GM03348 (cell line): ENCODE measurements at regions not wholly inside any gene's neighbourhood (a gene's known extent, or its start where the extent isn't known, plus 50 kb on each side); places are given as distances from the start of the nearest gene placed in this dataset.
A peak's percentile ranks its signal among the peaks of the same experiment; 100 is the strongest.
"Not testable (repeated sequence)": the region's sequence is repeated elsewhere in the genome, so short reads cannot be mapped to it uniquely, and the experiment has no call there.

Source experiments
- DNase-seq: peaks from one replicate; pipeline ENCODE4 v3.0.0; 2012; ENCODE audit warnings: low spot score

- DNase-seq = no peak
Measured at GRCh38 chr2:39929531-39929930, 150.5 kb upstream of the THUMPD2 start.

DNA sequence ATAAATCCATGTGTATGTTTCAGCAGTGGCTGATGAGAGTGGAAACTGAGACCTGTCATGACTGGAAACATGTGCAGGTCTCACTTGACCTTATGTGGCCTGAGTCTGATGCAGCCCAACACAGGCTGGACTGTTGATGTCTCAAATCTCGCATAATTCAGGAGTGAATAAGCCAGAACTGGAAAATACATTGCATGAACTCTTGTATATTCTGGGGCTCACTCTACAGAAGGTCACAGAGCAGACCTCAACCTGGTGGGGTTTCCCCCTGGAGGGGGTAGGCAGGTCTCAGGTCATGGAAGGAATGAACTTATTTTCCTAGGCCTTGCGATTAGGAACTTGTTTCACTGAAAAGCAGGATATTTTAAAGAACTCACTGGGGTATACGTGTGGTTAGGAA is 146.3 kb upstream of the THUMPD2 start:
- DNase-seq = no peak

- no peak for DNase-seq
Measured at GRCh38 chr2:39923455-39923854, 144.4 kb upstream of the THUMPD2 start.

DNA sequence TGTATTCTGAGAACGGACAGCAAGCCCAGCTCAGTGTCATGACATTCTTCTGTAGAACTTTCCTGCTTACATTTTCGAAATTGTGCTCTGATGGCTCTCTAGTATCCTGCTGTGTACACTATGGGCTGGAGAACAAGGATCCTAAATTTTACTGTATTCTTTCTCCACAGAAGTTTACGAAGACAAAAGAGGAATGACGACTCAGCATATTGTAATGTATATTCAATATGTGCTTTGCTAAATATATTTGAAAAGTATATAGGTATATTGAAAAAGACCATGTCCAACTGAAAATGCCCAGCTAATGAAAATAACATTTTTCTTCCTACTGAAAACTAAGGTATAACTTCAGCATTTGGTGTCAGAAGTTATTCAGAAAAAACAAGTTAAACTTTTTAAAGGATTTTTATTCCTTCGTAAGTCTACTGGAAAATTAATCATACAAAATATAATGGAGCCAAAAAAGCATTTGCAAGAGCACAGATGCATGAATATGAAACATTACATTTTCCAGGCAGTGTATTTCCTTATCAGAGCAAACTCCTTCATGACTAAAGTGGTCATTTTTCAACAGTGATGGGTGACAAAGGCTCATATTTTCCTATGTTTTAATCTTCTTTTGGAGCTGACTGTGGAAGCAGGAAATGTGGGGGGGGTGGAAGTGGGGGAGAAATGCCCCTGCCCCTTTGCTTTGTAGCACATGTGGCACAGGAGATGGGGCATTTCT is 143.8 kb upstream of the THUMPD2 start:
- no peak for DNase-seq

DNA sequence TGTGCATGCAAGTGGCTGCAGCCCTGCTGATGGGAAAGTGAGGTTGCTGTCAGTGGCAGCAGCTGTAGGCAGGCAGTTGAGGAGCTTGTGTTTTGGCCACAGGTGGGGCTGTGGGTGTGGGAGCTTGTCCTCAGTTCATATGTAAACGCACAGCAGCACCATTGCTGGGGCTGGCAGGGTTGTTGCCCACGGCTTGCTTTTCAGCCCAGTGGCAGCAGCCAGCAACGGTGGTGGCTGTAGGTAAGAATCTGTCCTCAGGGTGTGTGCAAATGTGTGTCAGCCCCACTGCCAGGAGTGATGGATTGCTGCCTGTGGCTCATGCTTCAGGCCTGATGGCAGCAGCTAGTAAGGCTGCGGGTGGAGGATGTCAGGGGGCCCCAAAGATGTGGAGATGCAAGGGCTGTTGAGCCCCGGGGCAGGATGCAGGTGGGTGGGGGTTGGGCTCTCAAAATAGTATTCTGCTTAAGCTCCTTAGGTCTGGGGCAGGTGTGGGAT is 141.3 kb upstream of the THUMPD2 start:
- DNase-seq = no peak

- no peak for DNase-seq
Measured at GRCh38 chr2:39919511-39920306, 140.7 kb upstream of the THUMPD2 start.

GRCh38 chr2:39918886-39919285 is 139.8 kb upstream of the THUMPD2 start:
- DNase-seq = no peak

GRCh38 chr2:39917371-39917770 is 138.3 kb upstream of the THUMPD2 start:
- DNase-seq = not testable (repeated sequence)

GRCh38 chr2:39914949-39915348 is 135.9 kb upstream of the THUMPD2 start:
- no peak for DNase-seq

DNA sequence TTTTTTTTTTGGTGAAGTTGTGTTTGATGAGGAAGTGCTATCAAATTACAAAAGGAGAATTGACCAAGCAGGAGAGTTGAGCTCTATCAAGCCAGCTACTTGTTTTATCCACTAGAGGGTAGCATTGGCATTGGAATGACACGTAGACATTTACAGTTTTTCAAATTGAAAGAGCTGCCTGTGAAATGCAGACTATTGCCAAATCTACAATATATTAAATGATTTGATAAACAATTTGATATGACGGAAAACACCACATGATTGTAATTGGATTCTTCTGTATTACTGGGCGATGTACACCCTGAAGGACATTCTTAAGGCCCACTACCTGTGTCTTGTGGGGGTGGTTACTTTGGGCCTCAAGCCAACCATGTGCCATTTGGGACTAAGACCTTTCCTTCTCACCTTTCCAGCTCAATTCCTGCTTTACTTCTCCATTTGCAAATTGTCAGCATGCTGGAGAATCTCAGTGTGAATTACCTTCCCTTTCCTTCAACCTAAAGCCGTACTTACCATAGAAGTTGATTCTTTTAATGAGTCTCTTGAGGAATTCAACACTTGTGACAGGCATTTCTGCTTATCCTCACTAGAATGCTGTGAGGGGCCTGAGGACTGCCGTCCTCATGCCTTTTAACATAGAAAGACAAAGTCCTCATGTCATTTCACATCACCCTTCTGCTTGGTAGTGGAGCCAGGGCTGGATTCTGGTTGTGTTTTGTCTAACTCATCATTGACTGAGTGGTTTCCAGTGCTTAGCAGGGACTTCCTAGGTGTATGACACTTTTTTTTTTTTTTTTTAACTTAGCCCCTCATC is 134.8 kb upstream of the THUMPD2 start:
- peak; percentile 67 for DNase-seq

DNA sequence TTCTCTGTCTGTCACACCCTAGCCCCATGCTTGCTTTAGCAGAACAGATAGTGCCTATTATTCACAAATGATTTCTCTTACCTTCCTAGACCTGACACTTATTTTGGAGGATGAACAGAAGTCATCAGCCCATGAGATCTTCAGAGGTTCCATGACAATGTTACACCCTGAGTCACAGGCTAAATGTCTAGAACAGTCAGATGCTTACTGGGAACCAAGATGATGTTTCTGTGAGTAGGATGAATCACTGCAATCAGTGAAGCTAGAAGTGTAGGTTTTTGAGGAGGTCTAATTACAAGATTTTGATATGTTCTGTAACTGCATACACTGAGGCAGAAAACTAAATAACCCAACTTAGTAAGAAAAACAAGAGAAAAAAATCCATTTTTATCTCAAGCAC is 123.0 kb upstream of the THUMPD2 start:
- DNase-seq = peak; percentile 40

- DNase-seq = no peak
Measured at GRCh38 chr2:39898934-39899333, 119.9 kb upstream of the THUMPD2 start.

DNA sequence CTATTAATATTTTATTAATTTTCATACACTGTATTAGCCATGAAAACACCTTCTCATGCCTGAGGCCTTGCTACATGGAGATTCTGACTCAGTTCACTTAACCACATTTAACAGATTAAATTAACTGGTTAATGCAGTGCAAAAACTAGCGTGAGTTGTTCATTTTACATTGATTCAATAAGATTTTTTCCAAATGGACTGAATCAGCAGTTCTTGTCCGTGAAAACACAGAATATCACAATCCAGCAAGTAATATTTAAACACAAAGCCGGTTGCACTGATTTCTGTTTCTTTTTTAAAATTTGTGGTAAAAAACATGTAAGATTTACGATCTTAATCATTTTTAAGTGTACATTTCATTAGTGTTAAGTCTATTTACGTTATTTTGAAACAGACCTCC is 118.2 kb upstream of the THUMPD2 start:
- DNase-seq = no peak

- no peak for DNase-seq
Measured at GRCh38 chr2:39894082-39894481, 115.0 kb upstream of the THUMPD2 start.

DNA sequence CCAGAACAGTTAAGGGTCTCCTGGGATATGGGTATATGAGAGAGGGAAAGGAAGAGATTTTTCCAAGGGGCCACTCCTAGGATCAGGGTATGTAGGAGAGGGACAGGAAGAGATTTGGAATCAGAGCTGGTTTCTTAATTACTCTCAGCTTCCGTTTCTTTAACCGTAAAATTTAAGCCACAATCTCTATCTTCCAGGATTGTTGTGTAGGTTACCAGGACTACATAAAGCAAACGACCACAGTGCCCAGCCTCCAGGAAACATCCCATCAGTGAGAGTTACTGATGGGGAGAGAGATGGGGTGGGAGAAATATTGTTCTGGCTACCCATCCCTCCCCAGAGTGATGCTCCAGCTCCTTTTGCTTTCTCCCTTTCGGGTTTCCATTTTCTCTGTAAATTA is 114.6 kb upstream of the THUMPD2 start:
- no peak for DNase-seq

DNA sequence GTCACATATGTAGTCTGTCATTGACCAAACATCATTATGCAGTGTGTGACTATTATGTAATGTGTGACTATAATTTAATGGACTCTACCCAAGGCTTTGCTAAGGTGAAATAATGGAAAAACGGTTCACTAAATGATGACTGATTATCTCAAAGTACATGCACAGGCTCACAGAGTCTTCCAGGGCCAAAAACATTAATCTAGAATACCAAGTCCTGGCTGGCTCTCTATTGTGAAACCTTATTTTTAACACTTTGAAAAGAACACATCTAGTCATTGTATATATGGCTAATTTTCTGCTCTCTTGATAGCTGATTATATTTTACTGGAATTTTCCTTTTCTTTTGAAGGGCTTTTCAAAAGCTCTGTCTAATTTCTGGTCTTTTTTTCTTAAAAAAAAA is 102.9 kb upstream of the THUMPD2 start:
- no peak for DNase-seq

GRCh38 chr2:39881494-39881893 is 102.4 kb upstream of the THUMPD2 start:
- DNase-seq = no peak

GRCh38 chr2:39879001-39879400 is 99.9 kb upstream of the THUMPD2 start:
- DNase-seq = not testable (repeated sequence)

DNA sequence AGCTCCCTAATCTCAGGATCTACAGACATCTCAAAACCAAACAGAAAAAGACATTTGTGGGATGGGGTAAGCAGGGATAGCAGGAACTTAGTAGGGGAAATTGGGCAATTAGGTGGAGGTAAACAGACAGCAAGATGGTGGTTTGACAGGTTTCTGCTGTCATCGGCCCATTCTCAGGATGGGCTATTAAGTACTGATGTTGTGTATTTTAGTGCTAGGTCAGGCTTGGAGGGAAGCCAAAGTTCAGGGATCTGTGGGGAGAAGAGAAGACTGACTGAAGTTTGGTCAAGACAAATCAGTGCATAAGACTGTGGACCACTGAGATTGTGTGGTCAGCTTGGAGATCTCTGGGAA is 96.8 kb upstream of the THUMPD2 start:
- no peak for DNase-seq

DNA sequence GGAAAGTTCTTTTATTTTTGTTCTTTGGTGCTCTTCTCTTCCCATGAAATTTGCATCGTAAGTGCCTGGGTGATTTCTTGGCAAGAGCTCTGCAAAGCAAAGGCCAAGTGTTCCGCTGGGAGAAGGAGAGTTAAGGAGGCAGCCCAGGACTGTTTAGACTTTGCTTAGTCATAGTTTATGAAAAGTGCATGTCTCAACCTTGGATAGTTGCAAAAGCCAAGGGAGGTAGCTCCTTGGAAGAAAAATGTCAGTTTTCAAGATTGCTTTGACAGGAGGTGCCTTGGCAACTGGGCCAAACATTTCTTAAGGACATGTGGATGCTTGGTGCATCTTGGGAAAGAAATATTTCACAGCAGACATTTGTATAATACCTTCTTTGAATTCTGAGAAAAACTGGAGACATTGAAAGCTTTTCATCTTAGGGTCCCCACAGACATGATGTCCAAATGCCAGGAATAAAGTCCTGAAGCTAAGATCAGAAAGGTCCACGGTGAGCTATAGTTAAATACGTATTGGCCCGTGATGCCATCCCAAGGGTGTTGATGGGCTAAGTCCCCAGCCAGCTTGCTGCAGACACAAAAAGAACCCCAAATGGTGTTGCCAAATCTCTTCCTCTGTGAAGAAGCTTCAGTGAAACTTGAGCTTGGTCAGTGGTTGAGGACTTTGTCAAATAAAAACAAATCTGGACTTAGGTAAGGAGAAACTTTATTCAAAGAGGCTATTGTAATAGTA is 96.3 kb upstream of the THUMPD2 start:
- peak; percentile 84 for DNase-seq

DNA sequence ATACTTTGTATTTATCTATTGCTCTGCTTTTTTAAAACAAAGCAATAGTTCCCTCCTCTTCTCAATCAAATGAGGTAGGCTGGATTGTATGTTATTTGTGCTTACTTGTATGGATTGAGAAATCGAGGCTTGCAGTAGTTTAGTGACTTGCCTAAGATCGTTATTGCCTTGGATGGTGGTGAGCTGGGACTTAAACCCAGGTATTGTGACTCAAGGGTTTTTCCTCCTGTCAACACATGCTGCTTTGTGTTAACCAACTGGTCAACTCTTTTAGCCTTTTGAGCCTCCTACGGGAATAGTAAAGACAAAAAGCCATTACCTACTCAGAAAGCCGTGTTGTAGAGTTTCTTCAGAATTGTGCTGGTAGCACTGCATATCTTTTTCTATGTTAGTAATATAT is 95.2 kb upstream of the THUMPD2 start:
- no peak for DNase-seq

GRCh38 chr2:39873586-39873985 is 94.5 kb upstream of the THUMPD2 start:
- DNase-seq = no peak
